Fibroblast of lung (primary cell): ENCODE measurements at regions not wholly inside any gene's neighbourhood (a gene's known extent, or its start where the extent isn't known, plus 50 kb on each side); places are given as distances from the start of the nearest gene placed in this dataset.

Experiments used
- CTCF ChIP-seq, 2 donors: IDR thresholded peaks in 1 of 2; conservative IDR thresholded peaks in 1 of 2; 1 replicate in 1 of 2; 2 replicates in 1 of 2; pipeline ENCODE4 v1.5.1; 2011 to 2012; ENCODE audit warnings: low read length in 2 of 2, control low read depth in 1 of 2, inconsistent platforms in 1 of 2, low read depth in 1 of 2, mild to moderate bottlenecking in 1 of 2
- EZH2 ChIP-seq: IDR thresholded peaks from 2 replicates; pipeline ENCODE4 v1.5.1; 2012; ENCODE audit warnings: low read length, control low read depth, mild to moderate bottlenecking; ENCODE audit errors: missing control alignments

GRCh38 chr11:82082976-82083375 lies 650.7 kb downstream of the FAM181B start:
- TF ChIP-seq CTCF (conservative IDR thresholded peaks at IDR 0.05 in 1 of 2, IDR thresholded peaks at IDR 0.05 in 1 of 2; ENCODE audit: low read depth in 1 of 2, low read length in 2 of 2) (no peak), EZH2 (no peak)
